SHP77 treated with DMSO at 0.1 percent for 48 hours (cell line): ENCODE measurements at regions not wholly inside any gene's neighbourhood (a gene's known extent, or its start where the extent isn't known, plus 50 kb on each side); places are given as distances from the start of the nearest gene placed in this dataset.
"Not testable (repeated sequence)": the region's sequence is repeated elsewhere in the genome, so short reads cannot be mapped to it uniquely, and the experiment has no call there.

Source experiments
- DNase-seq: peaks from one replicate; lab custom pipeline; 2025; lab: John Stamatoyannopoulos, UW

DNA sequence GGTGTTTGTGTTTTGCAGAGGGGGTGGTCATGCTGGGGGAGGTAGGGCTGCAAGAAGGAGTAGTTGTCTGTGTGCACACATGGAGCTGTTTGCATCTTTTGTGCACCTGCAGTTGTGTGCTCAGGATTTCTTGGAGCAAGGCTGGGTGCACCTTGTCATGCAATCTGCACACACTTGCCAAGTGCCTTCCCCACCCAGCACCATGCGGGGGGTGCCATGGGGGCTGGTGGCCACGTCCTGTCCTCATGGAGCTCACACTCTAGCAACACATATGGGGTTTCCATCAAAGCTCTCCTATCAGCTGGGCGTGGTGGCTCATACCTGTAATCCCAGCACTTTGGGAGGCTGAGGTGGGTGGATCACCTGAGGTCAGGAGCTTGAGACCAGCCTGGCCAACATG, 111.6 kb downstream of the CRLF3 start:
- not testable (repeated sequence) for DNase-seq

DNA sequence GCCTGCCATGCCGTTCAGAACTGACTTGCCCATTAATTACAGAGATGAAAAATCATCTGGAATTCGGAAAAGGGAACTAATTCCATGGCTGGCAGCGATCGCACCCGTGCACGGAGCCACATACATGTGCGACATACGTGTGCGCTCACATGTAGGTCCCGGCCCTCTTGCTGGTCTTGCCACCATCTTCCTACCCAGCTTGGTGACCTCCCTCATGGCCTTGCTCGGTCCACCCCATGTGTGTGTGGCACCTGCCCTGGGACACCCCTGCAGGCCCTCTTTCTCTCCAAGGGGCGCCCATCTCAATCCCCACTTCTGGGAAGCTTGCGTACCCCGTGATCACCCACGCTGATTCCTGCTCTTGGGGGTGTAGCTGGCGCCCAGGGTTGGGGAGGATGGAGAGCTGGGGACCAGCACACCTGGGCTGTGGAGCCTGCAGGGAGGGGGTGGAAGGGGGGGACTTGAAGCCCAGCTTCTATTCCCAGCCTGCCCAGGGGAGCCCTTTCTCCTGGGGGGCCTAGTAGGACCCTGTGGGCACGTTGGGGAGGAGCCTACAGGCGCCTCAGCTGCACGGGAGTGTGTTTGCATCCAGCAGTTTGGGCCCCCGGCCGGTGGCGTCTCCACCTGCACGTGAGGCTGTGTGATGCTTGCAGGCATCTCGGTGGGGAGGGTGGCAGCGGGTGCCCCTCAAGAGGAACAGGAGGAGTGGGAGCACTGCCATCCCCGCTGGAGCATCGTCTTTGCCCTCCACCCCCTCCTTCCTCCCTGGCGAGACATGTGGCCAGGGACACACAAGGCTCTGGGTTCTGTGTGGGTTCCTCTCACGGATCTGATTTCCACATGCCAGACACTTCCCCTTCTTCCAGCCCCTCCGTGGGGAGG, 112.6 kb downstream of the CRLF3 start:
- not testable (repeated sequence) for DNase-seq

DNA sequence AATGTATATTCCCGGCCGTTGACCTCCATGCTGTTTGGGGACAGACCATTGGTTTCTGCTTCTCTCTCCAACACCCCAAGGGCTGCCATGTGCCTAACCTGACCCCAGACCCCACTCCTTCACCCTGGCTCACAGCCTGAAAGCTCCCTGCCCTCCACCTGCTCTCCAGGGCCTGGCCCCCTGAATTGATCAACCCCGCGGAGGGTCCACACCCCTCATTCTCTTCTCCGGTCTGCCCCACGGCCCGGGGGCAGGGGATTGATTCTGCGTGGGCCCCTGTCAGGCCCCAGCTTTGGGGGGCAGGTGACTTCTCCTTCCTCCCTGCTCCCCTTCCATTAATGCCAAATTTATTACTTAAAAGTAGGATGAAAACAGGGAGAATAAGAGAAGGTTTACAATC, 113.3 kb downstream of the CRLF3 start:
- not testable (repeated sequence) for DNase-seq

DNA sequence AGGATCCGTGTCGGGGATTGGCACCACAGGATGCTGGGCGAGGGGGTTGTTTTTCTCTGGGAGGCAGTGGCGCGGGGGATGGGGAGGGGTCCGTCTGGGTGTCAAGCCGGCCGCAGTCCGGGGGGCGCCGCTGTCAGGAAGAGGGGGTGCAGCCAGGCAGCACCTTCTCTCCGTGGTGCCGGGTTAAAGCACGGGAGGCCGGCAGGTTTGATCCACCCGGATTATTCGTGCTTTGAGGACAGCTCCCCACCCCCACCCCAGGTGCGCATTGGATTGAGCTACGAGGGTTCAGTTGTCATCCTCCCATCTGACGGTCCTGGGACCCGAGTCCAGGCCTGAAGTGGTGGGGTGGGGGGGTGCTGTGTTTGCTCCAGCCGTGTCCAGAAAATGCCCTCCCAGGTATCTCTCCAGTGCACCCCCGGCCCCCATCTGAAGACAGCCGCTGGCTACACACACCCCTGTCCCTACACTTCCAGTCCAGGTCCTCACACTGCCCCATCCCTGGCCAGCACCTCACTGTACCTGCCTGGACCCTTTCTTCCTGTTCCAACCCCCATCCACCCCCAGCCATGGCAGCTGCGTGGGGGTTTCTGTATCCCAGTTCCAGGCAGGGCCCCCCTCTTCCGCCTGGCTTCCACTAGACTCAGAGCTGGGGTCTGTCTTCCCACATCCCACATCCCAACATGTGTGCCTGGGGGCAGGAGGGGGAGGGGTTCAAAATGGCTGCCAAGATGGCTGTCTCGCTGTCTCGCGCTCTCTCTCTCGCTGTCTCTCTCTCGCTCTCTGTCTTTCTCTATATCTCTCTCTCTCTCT, 114.0 kb downstream of the CRLF3 start:
- not testable (repeated sequence) for DNase-seq

DNA sequence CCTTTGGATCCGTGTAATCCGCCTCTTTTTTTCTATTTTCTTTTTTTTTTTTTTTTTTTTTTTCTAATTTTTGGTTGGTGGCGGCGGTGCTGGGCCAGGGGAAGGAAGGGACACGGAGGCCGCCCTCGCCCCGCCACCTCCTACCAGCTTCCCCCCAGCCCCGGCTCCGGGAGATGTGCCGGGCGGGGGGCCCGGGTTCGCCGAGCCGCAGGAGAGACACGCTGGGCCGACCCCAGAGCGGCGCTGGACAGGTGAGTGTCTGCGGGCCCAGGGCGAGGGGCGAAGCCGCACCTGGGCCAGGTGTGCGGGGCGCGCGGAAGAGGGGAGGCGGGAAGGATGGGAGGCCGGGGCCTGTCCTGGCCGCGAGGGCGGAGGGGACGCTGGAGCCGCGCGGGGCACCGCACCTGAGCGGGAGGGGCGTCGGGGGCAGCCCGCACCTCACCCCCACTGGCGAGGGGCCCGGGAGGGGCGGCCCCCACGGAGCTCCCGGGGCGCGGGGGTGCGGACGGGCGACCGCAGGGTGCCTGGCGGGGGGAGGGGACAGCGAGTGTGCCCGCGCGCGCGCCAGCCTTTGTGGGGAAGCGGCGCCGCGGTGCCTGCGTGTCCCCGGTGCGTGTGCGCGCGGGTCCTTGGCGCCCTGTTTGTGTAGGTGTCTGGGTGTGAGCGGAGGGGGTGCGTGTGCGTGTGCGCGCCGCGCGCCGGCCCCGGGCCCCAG, 114.8 kb downstream of the CRLF3 start:
- not testable (repeated sequence) for DNase-seq

DNA sequence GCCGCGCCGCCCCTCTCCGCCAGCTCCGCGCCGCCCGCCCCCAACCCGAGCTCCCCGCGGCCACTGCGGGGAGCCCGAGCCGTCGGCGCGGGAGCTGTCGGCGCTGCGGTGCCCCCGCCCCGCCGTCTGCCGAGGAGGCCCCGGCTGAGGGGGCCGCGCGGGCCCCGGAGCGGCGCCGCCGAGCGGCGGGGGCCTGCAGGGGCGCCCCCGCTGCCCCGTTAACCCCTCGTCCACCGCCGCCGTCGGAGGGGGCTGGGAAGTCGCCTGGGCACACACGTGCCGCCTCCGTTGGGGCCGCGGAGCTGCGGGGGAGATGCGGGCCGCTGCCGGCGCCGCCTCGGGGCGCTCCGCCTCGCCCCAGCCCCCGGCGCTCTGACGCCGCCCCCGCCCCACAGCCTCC, 115.4 kb downstream of the CRLF3 start:
- DNase-seq, result not testable (repeated sequence)

DNA sequence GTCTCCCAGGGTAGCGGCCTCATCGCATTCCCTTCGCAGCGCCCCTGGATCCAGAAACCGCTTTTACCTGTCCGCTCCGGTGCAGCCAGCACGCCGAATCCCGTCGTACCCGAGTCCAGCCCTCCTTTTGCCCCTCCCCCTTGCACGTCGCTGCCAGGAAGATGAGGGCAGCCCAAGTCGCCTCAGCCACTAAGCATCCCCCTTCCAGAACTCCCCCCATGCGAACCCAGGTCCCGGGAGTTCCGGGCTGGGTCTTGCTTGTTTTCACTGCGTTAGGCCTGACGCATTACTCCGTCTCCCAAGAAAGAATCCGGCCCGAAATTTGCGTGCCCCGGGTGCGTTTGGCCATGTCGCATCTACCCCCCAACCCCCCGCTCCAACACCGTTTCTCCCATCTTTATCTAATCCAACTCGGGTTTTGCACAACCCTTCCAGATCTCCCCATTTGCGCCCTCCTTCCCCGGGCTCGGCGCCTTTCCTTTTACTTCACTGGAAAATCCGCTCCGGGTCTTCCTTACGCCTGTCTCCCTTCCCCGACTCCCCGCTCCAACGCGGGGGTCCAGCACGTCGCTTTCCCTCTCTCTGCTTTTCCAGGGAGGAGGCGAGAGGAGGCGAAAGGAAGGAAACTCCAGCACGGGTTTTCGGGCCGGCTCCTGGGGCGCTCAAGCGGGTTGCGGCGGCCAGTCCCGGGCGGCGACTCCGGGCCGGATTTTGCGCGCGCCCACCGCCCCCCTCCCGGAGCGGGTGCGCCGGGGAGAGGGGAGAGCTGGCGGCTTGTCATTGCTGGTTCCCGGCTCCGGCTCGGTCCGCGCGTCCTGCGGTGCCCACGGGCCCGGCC, 116.0 kb downstream of the CRLF3 start:
- DNase-seq, result peak; percentile 73

DNA sequence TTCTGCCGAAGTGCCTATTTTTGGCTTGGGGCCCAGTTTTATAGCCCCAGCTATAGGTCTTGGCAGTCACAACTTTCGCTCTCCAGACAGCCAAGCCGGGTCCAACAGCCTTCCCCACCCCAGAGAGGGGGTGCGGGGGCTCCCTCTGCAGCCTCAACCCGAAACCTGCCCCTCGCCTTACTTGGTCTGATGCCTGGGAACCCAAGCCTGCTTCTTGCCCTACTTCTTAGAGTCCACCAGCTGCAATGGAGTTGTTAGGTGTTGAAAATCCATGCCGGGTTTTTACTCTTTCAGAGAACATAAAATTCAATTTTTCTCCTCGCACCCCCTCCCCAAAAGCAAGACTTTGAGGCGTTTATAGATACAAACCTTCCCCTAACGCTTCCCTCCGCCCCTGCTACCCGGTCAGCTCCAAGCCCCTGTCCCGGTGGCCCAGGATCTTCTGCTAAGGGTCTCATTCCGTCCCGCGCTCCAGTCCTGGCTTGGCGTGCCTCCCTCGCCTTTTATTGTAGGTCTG, 116.7 kb downstream of the CRLF3 start:
- peak; percentile 53 for DNase-seq

DNA sequence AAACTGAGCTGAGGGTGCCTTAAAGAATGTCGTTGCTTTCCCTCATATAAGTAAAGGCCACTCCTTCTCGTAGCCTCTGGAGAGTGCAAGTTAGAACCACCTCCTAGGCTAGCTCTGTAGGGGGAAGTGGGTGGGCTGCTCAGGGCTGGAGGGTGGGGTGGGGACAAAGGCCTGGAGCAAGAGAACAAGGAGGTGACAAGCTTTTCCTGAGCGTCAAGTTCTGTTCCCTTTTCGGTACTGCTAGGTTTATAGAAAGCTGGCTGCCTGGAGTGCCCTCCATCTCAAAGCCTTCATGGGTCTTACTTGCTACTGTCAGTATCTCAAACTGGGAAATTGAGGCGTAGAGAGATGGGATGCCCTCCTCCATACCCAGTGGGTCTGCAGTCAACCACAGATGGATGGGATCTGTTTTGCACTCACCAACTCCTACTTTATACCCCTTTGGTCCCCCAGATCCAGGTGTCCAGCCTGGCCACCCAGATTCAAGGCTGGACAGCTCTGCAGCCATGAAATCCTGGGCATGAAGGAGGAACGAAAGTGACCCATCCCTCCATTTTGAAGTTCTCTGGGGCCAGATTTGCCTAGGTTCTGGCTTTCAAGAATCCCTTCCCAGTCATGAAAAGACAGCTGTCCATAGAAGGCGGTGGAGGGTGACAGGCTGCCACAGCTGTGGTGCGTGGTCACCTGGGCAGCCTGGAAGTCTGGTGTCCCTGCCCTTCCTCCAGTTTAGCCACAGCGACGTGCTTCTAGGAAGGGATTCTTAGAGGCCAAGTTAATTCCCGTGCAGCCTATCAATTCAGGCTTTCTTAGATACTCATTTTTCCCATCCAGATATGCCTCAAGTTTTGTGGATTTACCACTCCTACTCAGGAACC, 117.8 kb downstream of the CRLF3 start:
- DNase-seq, result not testable (repeated sequence)

DNA sequence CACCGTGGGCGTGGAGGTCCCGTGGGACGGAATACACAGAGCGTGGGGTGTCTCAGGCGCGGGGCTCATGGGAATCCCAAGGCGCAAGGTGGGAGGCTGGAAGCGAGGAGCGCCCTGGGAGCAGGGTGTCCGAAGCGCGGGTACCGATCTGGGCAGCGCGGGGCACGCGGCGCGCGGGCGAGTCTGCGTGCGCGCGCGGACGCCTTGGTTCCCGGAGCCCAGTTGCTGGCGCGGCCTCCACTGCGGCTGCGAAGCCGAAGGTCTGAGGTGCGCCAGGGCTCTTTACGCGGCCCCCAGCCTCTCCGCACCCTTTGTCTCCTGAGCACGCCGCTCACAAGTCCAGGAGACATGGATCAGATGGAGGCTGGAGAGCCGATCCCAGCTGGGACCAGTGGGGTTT, 118.5 kb downstream of the CRLF3 start:
- DNase-seq, result not testable (repeated sequence)

DNA sequence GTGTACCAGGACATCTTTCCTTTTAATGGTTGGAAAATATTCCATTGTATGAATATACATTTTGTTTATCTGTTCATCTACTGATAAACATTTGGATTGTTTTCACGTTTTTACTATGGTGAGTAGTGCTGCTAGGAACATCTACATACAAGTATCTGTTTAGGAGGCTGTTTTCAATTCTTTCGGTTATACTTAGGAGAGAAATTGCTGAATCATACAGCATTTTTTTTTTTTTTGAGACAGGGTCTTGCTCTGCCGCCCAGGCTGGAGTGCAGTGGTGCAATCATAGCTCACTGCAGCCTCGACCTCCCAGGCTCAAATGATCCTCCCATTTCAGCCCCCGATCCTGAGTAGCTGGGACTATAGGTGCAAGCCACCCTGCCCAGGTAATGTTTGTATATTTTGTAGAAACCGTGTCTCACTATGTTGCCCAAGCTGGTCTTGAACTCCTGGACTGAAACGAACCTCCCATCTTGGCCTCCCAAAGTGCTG, 122.9 kb downstream of the CRLF3 start:
- DNase-seq, result no peak

DNA sequence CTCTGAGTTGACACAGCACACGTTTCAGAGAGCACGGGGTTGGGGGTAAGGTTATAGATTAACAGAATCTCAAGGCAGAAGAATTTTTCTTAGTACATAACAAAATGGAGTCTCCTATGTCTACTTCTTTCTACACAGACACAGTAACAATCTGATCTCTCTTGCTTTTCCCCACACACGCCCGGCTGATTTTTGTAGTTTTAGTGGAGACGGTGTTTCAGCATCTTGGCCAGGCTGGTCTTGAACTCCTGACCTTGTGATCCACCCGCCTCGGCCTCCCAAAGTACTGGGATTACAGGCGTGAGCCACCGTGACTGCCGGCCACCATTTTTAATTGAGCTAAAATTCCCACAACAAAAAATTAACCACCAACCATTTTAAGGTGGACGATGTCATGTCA, 123.7 kb downstream of the CRLF3 start:
- DNase-seq, result not testable (repeated sequence)

DNA sequence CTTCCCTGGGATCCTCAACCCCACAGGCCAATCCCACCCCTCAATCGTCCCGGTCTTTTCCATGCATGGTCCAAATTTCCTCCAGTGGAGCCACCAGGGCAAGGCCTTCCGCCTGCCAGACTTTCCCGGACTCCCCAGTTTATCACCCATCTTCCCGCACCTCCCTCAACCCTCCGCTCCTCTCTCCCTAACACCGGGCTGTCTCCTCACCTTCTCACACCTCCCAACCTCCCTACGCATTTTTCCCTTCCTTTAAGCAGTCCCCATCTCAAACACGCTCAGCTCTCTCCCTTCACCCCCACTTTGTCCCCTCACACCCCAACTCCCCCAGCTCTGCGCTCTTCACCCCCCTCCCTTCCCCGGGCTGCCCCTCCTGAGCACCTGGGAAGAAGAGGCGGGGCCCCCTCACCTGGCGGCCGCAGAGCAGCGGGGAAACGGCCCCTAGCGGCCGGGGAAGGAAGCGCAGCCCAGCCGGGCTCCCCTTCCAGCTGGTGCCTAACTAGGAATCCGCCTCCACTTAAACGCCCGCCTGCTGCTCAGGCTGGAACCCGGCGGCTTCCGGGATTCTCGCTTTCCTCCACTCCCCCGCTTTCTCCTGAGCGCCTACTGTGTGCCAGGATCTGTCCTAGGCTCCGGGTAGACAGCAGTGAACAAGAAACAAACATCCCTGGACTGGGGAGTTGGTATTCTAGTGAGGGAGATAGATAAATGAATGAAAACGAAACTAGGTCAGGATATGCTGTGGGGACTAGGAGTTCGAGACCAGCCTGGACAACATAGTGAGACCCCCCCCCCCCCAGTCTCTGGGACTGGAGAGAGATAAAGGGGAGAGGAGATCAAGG, 126.7 kb downstream of the CRLF3 start:
- DNase-seq, result peak; percentile 46

DNA sequence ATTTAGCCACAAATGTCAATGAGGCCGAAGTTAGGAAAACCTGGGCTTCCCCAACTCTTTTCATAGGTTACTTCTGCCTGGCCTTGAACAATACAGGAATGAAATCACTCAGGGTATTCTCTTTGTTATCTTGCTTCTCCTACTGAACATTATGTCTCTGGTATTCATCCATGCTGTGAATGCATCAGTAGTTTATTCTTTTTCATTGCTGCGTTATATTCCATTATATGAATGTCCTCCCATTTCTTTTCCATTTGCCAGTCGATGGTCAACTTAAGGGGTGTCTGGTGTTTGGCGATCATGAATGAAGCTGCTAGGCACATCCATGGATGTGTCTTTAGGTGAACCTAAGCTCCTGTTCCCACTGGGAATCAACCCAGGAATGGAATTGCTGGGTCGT, 128.3 kb downstream of the CRLF3 start:
- no peak for DNase-seq

DNA sequence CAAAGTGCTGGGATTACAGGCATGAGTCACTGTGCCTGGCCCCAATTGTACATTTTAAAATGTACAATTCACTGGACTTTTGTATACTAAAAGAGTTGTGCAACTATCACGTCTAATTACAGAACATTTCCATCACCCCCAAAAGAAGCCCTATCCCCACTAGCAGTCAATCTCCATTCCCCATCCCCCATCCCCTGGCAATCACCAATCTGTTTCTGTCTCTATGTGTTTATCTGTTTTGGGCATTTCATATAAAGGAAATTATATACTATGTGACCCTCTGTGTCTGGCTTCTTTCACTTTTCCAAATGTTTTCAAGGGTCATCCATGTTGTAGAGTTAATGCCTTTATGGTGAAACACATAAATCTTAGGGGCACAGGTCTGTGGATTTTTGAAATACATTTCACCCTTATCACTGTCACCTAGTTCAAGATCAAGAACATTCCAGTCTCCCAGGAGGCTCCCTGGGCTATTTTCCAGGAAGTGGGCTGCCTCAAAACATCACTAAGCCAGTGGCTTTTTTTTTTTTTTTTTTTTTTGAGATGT, 129.2 kb downstream of the CRLF3 start:
- not testable (repeated sequence) for DNase-seq

DNA sequence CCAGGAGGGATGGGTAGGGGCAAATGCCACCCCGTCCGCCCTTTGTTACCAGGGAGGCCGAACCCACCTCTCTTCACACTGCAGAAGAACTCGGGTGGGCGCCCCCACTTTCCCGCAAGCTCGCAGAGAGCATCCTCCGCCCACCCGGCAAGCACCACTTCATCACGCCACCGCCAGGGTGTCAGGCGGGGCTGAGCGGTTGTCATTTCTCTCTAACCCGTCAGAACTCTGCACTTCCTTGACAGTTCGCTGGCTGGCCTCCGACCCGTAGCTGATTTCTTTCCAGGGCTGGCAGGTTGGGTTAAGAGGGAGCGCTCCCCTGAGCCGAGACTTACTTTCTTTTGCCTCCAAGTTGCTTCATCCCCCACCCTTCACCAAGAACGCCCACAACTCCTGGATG, 130.7 kb downstream of the CRLF3 start:
- DNase-seq, result not testable (repeated sequence)

DNA sequence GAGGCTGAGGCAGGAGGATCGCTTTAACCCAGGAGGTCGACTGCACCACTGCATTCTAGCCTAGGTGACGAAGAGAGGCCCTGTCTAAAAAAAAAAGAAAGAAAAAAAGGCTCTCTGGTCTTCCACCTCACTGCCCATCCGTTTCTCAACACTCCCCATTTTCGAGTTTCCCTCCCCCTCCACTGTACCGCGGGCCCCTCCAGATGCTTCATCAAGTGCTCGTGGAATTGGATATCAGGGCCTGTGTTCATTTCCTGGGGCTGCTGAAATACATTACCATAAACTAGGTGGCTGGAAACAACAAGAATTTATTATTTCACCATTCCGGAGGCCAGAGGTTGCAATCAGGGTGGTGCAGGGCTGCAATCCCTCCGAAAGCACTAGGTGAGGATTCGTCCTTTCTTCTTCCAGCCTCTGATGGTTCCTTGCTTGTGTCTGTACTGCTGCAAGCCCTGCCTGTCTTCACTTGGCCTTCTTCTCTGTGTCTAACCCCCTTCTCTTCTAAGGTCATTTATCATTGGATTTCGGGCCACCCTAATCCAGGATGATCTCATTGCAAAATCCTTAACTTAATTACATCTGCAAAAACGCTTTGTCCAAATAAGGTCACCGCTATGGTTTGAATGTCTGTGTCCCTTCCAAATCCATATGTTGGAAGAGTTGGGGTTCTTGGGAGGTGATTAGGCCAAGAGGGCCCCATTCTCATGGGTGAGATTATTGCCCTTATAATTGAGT, 135.1 kb downstream of the CRLF3 start:
- DNase-seq, result not testable (repeated sequence)
